UCSD-AML1 (cell line): ENCODE measurements at regions not wholly inside any gene's neighbourhood (a gene's known extent, or its start where the extent isn't known, plus 50 kb on each side); places are given as distances from the start of the nearest gene placed in this dataset.

Experiments
- DNase-seq: peaks from one replicate; lab custom pipeline; 2025; ENCODE audit not compliant: unreplicated experiment; lab: John Stamatoyannopoulos, UW

DNA sequence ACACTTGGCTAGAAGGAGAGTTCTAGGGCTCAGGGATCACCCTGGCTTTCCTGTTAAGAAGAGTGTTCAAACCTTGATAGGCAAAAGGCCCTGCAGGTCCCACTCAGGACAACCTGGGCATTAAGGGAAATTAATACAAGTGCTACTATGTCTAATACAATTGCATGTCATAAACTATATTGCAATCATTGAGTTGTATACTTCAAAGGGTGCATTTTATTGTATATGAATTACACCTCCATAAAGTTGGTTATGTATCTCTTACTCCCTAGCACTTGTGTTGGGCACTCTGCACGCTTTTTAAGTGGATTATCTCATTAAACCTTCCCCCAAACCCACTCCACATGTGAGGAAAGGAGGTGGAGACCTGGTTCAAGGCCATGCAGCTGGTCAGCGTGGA is 172.1 kb upstream of the GLI2 start:
- no peak for DNase-seq

DNA sequence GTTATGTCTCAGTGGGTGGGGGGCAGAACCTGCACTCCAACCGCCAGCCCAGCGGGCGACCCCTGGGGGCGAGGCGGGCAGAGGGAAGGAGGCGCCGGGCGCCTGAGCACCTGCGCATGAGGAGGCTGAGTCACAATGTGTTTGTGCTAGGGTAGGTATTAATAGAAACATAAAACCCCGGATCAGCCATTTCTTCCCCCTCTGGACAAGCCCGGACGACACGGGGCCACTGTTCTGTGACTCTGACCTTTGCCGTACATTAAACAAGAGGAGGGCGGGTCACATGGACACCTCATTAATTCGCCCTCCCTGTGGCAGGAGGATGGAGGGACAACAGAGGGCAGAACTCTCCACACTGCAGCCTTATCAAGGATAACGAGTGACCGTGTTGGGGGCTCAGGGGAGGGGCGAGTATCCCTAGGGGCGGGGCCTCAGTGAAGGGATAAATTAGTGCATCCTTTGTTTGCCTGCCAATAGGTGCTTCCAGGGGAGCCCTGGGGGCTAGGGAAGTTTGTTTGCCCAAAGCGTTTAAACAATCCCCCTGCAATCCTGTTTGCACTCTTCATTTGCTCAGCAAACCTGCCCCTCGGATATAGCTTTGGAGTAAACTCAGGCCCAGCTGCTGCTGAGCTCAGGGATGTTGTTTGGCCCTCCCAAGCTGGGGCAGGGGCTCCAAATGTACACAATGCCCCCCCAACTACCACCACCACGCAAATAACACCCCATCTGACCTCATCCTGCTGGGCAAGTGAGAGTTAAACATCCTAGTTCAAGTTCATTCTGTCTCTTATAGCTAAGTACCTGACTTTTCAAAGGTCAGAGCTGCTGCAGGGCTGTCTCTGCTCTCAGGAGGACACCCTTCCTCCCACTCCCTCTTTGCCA is 171.2 kb upstream of the GLI2 start:
- DNase-seq = no peak

DNA sequence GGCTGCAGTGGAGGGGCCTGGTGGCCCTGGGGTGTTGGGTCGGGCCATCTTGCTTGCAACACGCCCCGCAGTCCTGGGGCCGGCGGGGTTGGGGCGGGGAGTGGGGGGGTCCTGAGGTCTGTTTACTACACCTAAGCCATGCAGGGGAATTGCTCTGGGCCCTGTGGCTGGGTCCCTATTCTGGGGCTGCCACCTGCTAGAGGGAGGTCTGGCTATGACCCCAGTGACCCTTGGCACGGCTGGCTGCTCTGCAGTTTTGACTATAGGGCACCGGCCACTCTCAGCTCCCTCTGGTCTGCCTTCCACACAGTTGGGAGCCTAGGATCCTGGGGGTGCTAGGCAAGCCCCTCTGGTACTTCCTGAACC is 170.6 kb upstream of the GLI2 start:
- DNase-seq = no peak

DNA sequence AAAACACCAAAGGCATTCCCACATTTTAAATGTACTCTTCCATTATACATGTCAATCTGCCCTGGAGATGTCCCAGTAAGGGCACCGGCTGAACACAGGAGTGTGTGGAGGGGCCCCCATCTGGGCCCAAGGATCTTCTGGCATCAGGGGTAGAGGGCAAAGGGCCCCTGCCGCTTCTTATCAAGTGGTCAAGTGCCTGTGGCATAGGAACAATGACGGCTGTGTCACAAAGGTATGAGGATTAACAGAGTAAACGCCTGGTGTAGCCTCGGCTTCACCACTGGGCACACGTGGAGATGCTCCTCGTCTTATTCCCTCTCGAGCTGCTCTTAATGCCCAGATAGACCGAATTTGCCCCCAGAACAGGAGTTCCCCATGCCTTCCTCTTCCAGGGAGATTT is 169.7 kb upstream of the GLI2 start:
- DNase-seq = no peak

DNA sequence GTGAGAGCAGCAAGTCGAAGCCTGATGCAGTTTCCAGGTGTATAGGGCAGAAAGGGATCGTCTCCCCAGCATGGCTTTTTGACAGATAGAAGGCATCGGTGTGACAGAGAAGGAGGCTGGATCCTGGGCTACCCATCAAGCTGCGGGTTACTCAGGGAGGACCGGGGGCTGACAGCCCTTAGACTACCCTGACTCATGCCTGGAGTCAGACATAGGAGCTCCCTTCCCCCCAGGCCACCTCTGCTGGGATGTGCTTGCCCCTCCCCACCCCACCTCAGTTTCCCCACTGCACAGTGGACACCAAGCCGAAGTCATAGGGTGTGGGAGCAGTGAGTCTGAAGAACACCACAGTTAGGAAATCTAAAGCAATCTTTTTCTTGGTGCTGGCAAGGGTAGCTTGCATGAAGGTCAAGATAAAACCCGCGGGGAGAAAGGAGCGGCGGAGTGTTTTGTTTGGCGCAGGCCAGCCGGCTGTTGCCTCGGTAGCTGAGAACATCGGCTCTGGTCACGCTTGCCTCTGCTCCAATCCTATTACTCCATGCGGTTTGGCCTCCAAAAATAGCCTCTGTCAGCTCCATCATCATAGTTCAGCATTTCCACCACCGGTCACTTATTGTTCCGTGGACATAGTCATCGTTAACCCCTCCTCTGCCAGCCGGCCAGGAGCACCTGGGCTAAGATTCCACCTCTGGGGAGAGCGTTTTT is 169.2 kb upstream of the GLI2 start:
- no peak for DNase-seq

DNA sequence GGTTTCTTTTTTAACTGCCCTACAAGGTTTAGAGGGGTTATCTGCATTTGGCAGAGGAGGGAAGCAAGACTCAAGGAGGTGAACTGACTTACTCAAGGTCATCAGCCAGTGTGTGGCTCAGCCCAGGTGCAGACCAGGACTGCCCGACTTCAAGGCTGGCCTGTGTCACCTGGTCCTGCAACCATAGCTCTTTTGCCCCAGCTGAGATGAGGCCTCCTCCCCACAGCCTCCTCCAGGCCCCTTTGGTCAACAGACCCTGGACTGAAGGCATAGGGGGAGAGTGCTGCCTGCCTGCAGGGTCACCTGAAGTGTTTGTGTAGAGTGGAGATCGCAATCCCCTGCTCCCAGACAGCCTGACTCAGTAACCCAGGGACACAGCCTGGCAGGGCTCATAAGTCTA is 168.5 kb upstream of the GLI2 start:
- DNase-seq = no peak

DNA sequence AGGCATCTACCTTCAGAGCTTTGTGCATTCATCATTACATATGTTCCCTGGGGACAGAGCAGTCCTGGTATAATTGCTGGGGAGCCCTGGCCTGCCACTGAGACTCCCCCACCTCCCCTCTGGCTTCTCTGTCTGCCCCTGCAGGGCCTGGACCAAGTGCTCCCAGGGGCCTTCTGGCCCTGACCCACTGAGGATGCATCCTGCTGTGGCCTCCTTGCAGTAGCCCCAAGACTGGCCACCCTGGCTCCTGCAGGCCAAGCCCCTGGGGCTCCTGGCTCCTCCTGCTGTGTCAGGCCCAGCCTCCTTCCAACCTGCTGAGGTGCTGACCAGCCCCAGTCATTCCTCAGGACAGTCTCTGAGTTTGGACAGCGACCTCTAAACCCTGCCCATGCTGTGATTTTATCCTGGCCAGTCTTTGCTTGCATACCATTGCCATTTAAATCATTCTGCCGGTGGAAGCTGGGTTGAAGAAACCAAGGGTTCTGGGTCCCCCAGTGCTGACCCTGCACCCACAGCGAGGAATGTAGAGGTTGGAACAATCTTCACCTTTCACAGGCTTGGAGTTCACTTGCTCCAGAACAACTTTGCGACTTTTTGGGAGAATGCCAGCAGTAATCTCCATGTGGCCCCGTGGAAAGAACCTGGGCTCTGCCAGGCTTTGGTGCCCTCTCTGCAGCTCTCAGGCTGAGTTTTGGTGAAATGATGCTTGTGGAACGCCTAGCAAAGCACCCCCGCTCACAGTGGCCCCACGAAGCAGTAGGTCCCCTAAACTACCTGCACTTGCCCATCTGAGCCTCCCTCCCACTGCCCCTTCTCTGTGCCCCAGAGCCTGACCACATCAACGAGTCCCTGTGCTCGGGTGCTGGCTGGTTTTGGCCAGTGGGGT is 167.3 kb upstream of the GLI2 start:
- no peak for DNase-seq

DNA sequence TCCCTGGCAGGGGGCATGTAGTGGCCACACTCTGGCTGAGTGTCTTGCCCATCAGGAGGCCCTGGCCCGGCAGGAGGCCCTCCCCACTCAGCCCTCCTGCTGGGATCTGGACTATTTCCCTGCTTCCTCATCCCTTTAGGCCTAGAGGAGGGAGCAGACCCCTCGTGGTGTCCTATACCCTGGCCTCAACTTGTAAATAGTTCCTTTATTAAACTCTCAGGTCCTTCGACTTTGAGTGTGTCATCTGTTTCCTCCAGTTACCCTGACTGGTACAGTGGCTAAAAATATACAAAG is 166.7 kb upstream of the GLI2 start:
- no peak for DNase-seq

DNA sequence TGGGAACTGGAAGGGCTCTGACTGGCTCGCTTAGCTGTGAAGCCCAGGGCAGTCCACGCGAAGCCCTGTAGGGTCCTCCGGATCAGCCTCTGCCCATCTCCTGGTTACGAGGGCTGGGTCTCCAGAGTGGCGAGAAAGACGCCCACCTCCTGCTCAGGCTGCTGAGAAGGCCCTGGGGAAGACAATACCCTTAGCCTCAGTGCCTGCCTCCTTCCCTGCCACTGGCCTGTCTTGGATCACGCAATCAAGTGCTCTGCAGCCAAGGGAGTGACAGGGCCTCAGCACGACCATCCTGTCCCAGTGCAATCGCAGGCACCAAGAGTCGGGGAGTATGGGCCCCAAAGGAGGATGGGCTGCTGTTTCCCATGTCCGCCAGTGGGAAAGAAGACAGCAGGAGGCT is 165.7 kb upstream of the GLI2 start:
- DNase-seq = no peak

DNA sequence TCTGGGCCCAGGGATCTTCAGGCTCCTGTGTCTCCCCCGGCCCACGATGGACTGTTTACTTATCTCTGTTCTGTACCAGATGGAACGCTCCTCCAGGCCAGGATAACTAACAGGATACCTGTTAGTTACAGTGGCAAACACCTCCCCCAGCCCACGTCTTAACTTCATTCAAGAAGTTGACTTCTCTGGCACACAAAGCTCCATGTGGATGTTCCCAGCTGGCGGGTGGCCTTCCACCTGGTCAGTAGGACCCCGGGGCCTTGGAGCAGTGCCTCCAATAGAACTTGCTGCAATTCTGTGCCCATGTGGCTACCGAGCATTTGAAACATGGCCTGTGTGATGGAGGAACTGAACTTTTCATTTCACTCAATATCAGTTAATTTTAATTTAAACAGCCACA is 165.1 kb upstream of the GLI2 start:
- no peak for DNase-seq

DNA sequence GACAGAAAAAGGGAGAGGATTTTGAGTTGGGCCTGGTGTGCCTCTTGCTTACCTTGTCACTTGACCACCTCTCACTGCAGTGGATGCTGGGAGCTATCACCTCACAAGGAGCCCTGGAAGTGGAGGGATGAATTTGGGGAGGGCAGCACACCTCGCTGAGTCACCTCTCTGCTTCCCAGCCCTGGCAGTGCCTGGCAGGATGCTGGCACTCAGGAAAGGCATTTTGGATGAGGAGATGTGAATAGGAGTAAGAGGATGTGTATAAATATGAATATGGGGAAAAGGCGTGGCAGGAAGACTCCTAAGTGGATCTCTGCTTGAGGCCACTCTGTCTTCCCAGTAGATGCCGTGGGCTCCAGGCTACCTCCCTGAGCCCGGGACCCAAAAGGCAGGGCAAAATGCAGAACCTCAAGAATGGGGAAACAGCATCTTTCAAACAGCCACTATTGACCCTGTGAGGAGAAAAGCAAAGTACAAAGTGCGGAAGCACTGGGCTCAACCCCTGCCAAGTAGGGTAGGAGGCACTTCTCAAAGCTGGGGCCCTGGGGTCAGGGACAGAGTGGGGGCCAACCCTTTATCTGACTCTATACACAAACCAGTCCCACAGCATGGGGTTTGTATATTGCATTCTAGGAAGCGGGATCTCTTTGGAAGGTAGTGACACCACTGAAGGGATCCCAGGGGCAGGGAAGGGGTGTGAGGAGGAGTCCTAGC is 164.5 kb upstream of the GLI2 start:
- no peak for DNase-seq

DNA sequence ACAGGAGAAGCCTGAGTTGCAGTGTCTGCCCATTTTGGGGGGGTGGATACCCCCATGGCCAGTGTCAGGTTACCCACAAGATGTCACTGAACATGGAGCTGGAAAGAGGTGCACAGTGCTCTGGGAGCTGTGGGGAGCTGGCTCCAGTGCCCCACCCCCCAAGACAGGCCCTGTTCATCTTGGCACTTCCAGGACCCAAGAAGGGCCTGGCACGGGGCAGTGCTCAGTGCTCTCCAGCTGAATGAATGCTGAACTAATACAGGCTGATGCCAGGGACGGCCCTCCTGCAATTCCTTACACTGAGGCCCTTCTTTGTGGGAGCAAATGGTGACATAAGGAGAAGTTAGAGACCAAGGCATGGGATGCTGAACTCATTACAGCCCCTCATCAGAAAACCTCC is 163.4 kb upstream of the GLI2 start:
- no peak for DNase-seq

DNA sequence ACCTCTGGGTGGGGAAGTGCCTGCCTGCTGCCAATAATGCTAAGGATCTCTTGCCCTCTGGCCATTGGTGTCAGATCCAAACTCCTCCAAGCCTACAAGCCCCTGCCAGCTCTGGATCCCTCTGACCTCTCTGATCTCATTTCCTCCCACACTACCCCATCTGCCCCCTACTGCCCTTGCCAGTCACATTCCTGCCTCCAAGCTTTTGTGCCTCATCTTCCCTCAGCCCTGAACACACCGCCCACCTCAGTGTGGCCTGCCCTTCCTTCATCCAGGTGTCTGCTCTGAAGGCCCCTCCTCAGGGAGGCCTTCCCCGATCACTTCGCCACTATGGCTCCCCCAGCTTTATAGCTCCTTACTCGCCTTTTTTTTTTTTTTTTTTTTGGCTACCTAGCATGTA is 161.0 kb upstream of the GLI2 start:
- DNase-seq = no peak

DNA sequence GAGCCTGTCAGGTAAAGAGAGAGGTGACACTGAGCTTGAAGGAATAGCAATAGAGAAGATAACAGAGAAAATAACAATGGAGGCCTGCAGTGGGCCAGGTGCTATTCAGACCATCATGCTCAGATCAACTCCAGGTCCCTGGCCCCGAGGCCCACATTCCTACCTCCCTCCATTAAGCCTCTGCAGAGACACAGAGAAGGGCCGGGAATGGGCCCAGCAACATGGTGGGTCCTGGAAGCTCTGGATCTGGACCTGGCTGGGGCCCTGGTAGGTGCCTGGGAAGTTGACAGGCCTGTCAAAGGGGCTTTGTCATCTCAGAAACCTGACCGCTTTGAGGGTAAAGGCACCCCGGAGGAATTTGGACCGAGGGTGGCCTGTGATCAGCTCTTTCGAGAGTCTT is 159.7 kb upstream of the GLI2 start:
- no peak for DNase-seq

DNA sequence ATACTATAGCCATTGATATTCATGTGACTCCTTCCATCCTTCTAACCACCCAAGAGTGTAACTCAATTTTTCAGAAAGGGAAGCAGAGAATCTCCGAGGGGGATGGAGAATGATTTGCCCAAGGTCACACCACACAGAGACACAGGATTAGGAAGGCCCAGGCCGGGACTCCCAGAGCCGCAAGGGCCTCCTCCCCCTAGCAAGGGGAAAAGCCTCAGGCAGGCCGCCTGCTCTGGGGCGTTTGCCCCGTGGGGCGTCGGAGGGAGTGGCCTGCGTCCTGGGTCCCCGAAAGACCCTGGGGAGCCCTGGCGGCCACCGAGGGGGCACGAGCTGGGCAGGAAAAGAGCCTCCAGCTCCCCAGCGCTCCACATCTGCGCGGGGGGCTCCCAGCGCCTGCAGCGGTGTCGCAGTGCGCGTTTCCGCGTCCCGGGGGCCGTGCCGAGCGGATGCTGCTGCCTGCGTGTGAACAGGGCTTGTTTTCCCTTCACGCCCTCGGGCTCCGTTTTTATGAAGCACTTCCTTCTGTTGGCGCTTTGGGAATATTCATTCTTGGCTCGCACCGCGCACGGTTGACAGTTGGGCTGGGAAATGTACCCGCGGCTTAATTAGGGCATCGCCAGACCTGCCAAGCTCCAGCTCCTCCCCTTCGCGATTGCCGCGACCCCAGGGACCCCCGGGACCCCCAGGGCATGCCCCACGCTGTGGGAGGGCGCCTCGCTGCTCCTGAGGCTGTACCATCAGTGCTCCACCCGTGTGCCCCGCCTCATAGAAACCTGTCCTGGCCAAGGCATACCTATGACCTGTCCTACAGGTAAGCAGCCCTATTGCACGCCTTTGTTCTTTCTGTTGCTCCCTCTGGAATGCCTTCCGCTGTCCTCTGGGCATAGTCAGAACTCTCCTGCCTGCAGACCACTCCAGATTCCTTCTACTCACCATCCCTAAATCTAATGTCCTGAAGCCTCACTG is 158.9 kb upstream of the GLI2 start:
- no peak for DNase-seq

DNA sequence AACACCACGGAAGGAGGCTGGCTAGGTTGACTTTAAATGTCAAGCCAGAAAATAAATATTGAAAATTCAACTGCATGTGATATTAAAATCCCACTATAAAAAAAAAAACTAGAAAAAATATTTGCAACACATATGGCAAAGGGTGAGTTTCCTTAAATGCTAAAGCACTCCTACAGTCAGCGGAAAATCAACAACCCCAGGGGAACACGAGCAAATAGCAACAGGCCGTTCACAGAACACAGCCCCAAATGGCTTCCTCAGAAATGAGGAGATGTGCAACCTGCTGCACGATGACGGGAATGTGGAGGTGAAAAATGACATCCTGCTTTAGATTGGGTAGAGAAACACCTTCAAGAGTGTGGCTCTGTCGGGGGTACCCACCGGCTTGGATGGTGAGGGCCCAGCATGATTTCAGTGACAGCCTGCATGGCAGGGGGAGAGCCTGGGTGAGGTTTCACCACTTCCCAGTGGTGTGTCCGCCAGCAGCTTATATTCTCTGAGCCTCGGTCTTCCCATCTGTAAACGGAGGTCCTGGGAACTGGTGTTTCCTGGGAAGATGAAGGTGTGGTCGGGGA is 157.9 kb upstream of the GLI2 start:
- DNase-seq = no peak

DNA sequence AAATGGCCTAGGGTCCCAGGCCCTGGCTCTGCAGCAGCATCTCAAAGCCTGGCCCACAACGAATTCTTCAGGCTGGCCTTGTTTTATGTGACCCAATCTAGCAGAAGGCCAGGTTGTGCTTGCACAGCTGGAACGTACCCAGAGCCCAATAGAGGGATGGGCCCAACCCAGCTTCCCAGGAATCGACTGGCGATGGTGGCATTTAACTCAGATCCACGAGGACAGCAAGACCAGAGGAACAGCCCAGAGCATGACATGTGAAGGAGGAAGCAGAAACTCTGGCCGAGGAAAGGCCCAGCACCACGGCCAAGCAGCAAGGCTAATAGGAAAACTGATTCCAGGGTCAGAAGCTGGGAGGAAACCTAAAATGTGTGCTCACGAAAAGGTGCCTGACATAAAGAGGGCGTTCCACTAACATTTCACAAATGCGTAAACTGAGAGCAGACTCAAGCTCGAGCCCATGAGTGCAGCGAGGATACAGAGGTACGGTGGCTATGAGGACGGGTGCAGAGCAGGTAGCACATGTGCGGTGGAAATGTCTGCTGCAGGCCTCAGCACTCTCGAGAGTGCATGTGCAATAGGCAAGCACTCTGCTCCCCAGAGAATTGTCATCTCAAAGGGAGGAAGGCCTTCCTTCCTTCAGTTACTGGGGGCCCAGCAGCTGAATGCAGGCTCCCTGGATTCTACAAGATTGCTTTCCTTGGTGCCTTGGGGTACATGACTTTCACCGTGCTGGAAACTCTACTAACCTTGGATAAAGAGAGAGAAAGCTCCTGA is 156.9 kb upstream of the GLI2 start:
- DNase-seq = no peak

DNA sequence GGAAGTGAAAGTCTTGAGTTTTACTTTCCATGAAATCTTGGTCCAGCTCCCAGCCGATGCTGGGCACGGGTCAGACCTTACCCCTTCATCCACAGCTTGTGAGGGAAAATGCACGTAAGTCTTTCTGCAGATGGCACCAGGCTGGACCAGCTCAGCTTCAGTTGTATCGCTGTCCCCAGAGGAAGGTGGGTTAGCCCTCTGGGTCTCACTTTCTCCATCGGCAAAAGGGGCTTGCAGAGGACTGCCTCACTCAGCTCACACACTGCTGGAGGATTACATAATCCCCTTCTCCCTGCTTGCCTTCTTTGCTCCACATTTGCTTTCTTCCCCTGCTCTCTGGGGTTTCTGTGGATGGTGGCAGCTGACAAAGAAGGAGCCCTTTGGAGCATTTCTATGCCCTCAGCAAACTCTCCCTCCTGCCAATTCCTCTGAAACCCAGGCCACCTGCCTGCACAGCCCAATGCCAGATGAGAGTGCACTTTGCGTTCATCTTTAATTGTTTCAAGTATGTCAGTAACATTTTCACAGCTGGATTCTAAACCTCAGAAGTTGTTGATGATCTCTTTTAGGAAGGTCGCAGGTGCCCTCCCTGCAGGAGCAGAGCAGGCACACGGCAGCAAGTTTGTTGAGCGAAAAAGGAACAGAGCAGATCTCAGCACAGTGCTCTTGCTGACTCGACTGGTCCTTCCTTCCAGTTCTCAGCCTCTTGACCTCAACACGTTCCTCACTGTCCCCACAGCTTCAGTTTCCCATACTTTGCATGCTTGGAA is 155.6 kb upstream of the GLI2 start:
- DNase-seq = no peak
